ENCODE measurements at regions not wholly inside any gene's neighbourhood (a gene's known extent, or its start where the extent isn't known, plus 50 kb on each side); places are given as distances from the start of the nearest gene placed in this dataset.
"Not testable (repeated sequence)": the region's sequence is repeated elsewhere in the genome, so short reads cannot be mapped to it uniquely, and the experiment has no call there.

DNA sequence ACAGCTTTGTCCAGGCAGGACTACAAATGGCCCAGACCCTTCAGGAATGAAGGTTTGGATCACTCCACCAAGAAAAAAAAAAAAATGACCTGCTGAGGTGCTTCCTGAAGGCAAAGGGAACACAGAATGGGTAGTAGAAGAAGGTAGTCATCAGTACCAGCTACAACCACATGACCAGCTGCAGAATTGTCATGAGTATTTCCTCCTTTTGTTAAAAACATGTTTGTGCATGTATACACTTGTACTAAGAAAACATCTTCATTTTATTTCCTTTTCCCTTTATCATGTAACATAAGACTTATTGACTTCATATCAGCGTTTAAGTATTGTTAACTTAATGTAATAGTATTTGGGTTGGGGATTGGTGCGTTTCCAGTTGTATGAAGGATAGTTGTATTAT lies 631.6 kb downstream of the FBXO15 start:
- DNase-seq, result not testable (repeated sequence)

DNA sequence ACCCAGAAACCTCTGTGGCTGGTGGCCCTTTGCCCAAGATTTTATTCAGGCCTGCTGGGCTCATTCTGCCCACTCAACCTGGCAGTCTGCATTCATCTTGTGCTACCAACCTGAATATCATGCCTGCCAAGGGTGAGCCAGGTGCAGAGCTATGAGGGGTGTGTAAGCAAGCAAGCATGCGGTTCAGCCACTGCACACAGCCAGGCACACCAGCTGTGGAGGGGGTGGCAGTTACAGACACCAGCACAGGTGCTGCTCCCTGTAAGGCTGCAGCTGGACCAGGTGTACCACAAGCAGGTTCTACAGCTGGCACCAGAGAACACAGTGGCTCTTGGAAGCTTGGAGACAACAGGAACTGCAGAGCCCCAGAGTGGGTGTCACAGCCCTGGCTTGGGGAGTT lies 633.2 kb downstream of the FBXO15 start:
- no peak for DNase-seq

DNA sequence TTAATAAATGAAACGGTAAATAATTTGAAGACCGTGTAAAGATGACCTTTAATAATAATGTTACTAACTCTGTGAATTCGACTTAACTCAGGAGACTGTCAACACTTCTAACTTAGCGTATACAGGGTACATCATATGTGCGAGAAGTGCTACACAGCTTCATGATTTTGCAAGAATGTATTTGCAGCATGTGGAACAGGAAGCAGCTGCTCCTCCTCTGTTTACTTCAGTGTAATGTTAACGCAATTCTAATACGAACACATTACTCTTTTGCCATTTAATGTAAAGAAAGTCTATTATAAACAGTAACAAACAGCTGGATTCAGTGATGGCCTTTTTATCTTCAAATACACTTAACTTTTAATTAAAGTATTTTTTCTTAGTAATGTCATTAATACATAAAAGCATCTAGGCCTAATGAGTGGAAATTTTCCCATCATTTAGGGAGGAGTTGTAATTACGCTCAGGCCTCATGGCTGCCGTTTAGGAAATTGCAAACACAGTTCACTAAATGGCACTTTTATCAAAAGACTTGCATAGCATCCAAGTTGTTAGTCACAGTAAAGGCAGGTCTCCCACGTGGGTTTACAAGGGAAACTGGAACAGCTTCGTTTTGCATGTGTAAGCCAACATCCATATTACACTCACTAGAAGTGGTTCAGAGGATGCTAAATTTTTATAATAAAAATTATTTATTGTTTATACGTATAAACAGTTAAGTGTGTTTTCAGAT lies 635.7 kb downstream of the FBXO15 start:
- DNase-seq, result no peak

DNA sequence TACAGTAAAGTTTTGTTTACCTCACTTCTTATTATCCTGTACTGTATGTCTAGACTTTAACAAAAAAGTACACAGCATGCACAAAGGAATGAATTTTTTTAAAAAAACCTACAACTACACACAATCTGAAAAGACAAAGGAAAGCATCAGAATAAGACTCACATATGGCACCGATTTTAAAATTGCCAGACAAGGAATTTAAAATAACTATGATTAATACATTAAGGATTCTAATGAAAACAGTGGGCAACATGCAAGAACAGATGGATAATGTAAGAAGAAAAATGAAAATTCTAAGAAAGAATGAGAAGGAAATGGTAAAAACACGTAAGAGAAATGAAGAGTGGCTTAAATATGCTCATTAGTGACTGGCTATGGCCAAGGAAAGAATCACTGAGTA lies 638.2 kb downstream of the FBXO15 start:
- no peak for DNase-seq

DNA sequence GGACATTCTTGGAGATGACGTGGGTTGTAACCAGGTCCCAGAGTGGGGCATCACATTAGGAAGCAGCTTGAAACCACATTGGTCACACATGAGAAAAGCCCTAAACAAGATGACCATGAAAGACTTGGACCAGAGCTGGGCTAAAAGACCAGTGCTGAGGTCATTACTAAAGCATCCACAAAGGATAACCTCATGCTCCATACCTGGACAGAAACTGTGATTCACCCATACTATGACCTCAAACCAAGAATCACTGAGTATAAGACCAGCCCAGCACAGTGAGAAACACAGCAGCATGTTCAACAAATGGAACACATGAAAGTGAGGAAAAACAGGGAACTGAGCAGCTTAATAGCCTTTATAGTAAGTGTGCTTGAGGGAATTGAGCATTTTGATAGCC lies 635.5 kb upstream of the NETO1 start:
- DNase-seq, result no peak

DNA sequence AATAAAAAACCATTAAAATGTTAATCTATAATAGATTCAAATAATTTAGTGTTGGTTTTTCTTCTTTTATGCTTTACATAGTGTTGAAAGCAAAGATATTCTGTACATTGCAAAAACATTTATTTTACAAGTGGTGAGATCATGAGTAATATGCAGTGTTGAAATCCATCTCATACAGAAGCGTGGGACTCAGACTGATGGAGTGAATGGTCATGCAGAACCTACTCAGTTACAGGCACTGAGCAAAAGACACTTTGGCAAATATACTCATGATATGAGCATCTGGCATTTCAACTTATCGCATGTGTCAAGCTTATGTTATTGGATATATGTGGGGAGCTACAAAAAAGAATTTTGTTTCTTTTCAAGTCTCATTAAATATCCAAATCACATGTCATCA lies 620.2 kb upstream of the NETO1 start:
- no peak for DNase-seq

DNA sequence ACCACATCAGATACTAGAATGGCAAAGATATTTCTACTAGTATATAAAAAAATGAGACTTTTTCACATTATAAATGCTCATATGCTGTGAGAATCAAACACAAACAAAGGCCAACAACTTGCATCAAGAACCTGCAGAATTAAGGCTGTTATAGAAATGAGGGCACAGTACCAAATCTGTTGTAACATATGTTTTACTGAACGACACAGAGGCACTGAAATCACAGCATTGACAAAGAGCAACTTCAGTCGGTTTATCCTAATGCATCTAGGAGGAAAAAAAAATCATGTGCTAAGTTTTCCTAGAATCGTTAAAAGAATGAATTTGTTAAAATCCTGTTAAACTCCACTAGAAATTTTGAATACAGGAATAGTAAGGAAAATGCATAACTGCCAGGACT lies 617.4 kb upstream of the NETO1 start:
- no peak for DNase-seq

DNA sequence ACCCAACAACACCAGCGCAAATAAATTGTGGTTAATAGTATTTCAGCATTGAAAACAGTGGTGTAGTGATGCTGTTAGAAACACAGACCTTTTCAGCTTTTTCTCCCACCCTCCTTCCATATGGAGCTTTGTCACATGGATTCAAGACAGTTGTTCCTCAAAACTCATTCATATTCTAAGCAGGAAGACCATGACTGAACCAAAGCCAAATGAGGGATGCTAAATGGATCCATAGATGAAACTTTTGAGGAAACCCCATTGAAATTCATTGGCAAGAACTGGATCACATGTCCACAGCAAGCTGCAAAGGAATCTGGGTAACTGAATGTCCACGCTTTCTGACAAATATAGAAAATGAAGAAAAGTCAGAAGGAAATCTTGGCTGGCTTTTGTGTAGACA lies 615.1 kb upstream of the NETO1 start:
- DNase-seq, result no peak

DNA sequence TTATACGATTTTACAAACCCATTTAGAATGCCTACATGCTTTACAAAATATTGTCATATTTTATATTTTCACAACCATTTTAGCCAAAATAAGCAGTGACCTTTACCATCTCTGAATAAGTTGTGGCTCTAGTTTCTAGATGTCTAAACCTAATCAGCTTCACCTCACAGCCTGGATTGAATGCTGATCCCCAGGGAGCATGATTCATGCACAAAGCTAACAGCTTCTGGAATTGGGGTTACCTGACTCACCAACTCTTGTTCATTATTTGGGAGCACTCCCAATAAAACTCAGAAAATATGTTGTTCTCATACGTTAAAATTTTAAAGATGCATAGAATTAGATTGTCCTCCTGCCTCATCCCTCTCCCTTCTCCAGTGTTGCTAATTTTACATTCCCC lies 611.7 kb upstream of the NETO1 start:
- no peak for DNase-seq

DNA sequence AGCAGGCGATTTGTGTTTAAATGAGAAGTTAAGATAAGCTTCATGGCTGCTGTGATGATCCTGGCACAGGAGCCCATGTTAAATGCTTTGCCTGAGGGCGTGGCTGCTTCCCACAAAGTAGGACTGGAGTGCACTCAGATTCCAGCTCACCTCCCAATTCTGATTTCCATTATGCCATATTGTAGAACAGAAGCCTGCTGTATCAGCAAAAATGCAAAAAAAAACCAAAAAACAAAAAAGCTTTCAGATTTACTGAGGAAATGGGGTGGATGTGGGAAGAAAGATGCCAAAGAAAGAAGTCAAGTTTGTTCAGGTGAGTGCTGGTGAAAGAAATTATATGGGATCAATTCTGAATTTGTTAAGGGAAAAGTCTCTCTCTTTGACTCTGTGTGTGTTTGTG lies 610.4 kb upstream of the NETO1 start:
- no peak for DNase-seq

DNA sequence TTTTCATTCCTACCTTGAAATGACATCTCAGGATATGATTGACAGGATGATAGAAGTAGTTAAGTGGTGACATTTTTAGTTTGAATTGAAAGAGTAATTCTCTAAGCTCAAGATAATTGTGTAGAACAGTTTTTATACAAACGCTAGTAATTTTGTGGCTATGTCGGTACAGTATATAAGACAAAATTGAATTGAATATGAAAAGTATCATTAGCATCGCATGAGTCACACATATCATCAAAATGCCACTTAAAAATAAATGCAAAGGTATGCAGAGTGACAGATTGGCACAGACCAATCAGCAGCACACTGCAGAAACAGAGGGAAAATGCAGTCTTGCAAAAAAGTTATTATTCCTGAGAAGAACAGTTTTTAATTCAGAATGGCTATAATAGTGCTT lies 608.2 kb upstream of the NETO1 start:
- no peak for DNase-seq

DNA sequence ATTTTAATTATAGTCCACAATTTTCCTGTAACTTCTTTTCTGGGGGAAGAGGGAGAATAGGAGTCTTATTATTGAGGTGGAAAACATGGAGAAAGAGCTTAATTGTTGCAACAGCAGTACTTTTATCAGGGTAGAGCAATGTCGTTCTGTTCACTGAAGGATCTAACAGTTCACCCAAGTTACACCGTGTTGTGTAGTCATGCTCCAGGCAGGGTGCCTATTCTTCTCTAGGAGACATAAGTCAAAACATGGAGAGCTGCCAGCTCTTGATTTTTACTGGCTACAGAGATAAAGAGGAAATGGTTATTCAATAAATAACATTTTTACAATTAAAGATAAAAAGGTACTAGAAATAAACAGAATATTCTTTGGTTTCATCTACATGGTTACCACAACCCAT lies 594.3 kb upstream of the NETO1 start:
- DNase-seq, result no peak

DNA sequence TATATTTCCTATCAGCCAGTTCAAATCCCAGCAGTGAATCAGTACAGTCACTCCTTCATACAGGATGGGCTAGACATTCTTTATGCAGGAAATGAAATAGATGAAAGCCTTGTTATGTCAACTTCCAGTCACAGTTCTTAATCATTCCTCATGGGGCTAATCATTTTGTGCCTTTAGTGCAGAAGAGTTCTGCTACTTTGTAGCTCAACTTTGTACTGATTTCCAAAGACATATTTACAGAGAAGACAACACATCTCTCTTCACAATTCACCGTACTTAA lies 593.9 kb upstream of the NETO1 start:
- no peak for DNase-seq

DNA sequence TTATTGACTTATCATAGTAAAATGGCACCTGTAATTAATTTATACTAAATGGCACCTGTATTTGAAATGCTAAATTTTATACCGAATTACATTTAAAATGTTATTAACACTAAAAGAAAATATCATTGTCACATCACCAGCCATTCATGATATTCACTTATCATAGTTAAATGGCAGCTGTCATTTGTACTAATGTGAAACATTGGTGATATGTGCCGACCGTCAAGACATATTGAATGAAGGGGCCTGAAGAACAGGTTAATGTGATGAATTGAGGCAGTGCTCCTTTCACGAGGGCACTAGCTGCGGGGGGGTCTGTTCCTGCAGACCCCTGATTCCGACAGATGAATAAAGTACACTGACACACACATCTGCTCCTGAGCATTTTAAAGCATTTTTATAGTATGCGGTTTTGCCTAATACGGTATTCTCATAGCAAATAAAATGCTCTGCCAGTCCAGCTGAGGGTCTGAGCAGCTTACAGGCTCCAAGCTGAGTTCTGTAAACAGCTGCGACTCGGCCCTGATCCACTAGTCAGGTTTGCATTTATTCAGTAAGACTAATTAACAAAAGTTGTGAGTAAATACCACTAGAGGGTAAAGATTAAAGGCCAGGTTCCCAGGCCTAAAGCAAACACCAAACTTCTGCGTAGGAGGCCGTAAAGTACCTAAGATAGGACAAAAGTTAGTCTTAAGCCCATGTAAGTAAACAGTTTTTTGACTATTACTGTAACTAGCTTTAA lies 593.4 kb upstream of the NETO1 start:
- DNase-seq, result no peak

DNA sequence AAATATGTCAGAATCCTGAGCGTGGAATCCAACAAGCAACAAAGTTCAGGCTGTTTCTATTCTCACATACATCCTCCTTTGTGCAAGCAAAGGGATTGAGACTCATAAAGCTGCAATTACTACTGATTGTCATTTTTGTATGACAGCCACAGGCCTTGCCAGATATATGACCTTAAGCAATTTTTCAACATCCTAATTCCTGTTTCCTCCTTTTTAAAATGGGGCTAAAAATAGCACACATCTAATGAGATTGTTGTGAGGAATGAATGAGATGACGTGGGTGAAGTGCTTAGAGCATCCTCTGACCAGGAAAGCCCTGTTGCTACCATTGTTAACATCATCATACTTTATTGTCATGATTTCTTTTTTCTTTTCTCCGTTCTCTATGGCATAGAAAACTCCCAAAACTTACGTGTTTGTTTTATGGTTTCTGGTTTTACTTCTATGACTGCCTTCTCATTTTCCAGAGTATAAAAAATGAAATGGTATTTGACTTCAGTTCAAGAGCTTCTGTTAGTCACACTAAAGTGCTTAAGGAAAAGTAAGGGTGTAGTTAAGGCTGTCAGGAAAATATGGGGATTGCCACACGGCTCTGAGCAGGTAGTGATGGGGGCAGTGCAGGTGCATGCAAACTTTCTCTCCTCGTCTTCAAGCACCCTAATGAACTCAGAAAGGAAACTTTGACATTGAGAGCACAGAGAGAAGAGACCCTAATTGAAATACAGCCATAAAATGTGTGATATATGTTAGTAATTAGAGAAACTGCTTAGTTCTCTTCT lies 590.6 kb upstream of the NETO1 start:
- no peak for DNase-seq

DNA sequence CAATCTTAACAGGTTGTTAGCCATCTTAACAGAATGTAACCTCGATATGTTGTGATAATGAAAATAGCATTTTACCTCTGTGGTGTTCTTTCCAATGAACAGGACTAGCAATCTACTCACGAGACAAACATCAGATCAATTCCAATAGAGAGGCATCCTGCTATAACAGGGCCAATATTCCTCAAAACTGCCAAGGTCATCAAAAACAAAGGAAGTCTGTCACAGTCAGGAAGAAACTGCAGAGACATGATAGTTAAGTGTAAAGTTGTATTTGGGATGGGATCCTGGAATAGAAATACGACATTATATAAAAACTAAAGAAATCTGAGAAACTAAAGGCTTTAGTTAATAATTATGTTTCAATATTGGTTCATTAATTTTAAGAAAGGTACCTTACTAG lies 588.9 kb upstream of the NETO1 start:
- DNase-seq, result no peak

DNA sequence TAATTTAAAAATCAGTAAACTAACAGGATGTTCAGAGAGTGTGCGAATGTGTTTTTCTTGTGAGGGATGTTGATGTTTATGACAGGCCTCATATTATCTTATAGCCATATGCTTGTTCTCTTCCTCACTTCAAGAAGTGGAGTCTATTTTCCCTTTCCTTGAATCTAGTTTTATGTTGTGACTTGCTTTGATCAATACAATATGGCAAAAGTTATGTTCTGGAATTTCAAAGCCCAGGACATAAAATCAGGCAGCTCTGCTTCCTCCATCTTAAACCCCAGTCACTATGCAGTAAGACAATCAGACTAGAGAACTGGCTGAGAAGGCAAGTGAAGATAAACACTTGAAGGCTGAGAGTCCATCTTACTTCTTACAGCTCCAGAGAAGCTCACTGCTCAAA lies 585.1 kb upstream of the NETO1 start:
- no peak for DNase-seq

DNA sequence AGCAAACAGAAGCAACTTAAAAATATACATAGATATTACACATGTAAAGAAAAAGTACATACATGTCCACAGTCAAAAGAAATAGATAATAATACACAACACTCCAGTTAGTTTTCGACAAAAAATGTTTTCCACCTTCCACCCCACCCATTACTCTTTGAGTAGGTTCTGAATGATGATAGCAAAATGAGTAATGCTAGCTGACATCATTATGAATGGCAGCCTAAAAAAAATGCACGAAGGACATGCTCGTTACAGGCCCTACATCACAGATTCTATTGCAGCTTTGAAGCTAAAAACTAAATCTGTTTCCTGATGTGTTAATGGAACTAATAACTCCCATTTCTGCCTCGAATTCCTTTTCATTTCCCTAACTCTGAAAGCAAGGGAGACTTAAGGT lies 578.7 kb upstream of the NETO1 start:
- DNase-seq, result no peak

DNA sequence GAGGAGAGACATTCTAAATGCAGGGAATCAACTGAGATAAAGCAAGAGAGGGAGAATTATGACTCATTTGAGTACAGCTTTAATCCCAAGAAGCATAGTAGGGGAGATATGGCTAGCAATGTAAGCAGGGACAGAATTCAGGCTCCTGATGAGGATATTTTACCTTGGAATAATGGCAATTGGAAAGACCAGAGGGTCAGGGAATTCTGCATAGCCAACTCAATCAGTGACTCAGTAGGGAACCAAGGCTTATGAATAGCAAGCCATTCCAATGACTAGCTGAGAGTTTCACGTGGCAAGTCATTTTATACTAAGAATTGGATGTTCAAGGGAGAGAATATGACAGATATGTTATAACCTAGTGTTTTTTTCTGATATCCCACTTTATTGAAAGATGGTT lies 563.8 kb upstream of the NETO1 start:
- no peak for DNase-seq

DNA sequence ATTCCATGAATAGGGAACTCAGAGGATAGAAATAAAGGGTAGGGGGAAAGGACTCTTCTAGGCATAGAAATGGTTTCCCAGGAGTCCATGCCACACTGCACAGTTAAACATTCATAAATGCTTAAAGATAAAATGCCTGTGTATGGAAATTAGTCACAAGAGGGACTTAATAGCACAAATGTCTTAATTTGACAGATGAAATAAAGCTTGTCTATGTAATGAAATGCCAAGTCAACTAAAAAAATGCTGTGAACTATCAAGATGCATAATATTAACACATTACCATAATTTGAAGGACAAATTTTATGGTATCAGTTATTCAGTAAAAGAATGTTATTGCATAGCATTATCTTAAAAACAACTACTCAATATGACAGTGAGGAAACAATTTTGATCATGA lies 553.2 kb upstream of the NETO1 start:
- DNase-seq, result no peak

DNA sequence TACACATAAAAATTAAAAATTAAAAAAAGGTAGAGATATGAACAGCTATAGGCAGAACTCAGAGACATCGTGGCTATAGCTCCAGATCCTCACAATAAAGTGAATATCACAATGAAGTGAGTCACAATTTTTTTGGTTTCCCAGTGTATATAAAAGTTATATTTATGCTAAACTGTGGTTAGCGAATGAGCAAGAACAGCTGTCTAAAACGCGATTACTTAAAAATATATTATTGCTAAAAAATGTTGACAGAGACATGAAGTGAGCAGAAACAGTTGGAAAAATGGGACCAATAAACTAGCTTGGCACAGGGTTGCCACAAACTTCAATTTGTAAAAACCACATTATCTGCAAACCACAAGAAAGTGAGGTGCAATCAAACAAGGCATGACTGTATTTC lies 551.7 kb upstream of the NETO1 start:
- no peak for DNase-seq

DNA sequence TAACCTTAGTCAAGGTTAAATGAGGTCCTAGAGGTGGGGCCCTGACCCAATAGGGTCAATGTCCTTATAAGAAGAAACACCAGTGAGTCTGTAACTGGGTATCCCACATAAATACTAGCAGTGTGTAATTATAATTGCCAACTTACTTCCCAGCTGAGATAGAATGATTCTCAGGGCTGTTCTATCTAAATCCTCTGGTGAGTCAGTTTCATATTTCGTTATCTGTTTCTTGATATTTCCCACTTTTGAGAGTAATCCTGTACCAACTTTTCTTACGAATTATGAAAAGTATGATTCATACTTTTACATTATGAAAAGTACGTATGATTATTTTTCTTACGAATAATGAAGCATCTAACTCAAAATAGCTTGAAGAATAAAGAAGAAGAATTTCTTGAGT lies 546.8 kb upstream of the NETO1 start:
- DNase-seq, result no peak

DNA sequence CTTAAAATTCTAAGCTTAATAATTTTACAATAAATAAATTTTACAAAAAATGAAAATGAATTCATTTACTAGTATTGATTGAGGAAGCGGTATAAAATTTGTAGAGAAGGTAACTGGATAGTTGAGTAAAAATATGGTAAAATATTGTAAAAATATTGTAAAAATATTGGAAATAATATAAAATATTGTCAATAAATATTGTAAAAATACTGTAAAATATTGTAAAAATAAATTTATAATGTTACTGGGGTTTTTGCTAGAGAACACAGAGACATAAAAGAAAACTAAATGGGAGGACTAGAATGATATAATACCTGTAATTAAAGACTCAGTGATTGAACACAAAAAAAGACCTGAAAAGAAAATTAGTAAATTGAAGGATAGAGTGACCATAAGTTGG lies 546.3 kb upstream of the NETO1 start:
- no peak for DNase-seq

DNA sequence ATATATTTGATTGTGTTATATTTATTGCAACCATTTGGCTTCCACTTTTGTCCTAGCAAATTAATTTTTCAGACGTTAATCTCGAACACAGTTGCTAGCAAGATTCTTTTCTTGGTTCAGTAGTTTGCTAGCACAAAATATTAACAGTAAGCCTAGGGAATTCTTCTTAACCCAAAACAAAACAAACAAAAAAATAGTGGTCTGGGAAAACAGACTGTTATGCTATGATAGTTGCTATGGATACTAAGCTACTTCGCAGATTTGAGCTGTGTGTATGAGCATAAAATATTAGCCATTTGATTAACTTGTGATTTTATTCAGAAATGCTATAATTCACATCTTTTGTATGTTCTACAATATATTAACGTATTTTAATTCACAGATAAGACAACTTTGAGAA lies 541.5 kb upstream of the NETO1 start:
- no peak for DNase-seq

Data from CD4-positive, alpha-beta T cell treated with Interleukin-6 for 4 hours (primary cell).